H9 (cell line): ENCODE measurements at regions not wholly inside any gene's neighbourhood (a gene's known extent, or its start where the extent isn't known, plus 50 kb on each side); places are given as distances from the start of the nearest gene placed in this dataset.

Experiments
- DNase-seq: peaks from one replicate; pipeline ENCODE4 v3.0.0-alpha.2; 2017
- H2AFZ ChIP-seq: one replicate; pipeline ENCODE4 v1.6.1; 2013; ENCODE audit warnings: mild to moderate bottlenecking, low read length, control low read depth, moderate library complexity
- H2AK5ac ChIP-seq: 2 replicates; pipeline ENCODE4 v1.6.1; 2013; ENCODE audit warnings: low read length, control low read depth, mixed read lengths; ENCODE audit not compliant: insufficient read length
- H2BK120ac ChIP-seq: one replicate; pipeline ENCODE4 v1.6.1; 2013; ENCODE audit warnings: low read depth, mild to moderate bottlenecking, low read length, control low read depth, inconsistent platforms; ENCODE audit not compliant: poor library complexity, severe bottlenecking
- H2BK12ac ChIP-seq: 2 replicates; pipeline ENCODE4 v1.6.1; 2013; ENCODE audit warnings: low read length, control low read depth, mixed read lengths, low read depth; ENCODE audit not compliant: insufficient read length
- H2BK15ac ChIP-seq: 2 replicates; pipeline ENCODE4 v1.6.1; 2013; ENCODE audit warnings: low read depth, low read length, control low read depth
- H2BK20ac ChIP-seq: one replicate; pipeline ENCODE4 v1.6.1; 2013; ENCODE audit warnings: low read depth, mild to moderate bottlenecking, low read length, control low read depth, inconsistent platforms; ENCODE audit not compliant: poor library complexity, severe bottlenecking
- H2BK5ac ChIP-seq: 2 replicates; pipeline ENCODE4 v1.6.1; 2013; ENCODE audit warnings: low read length, control low read depth, mixed read lengths; ENCODE audit not compliant: insufficient read length
- H3K14ac ChIP-seq: 2 replicates; pipeline ENCODE4 v1.6.1; 2013; ENCODE audit warnings: low read length, control low read depth; ENCODE audit not compliant: insufficient read depth
- H3K18ac ChIP-seq: 2 replicates; pipeline ENCODE4 v1.6.1; 2013; ENCODE audit warnings: low read depth, mild to moderate bottlenecking, mixed read lengths, low read length, control low read depth; ENCODE audit not compliant: insufficient read length
- H3K23ac ChIP-seq: 2 replicates; pipeline ENCODE4 v1.6.1; 2013; ENCODE audit warnings: low read length, control low read depth, mixed read lengths, low read depth; ENCODE audit not compliant: insufficient read length
- H3K23me2 ChIP-seq: 2 replicates; pipeline ENCODE4 v1.6.1; 2013; ENCODE audit warnings: low read depth, mild to moderate bottlenecking, mixed read lengths, low read length, control low read depth; ENCODE audit not compliant: insufficient read length, poor library complexity, severe bottlenecking
- H3K27ac ChIP-seq: 2 replicates; pipeline ENCODE4 v1.5.1; 2013; ENCODE audit warnings: low read length, control low read depth, mixed read lengths, low read depth; ENCODE audit not compliant: insufficient read length
- H3K27me3 ChIP-seq: 2 replicates; pipeline ENCODE4 v1.6.1; 2013; ENCODE audit warnings: low read length, control low read depth, inconsistent platforms; ENCODE audit not compliant: insufficient read depth
- H3K4ac ChIP-seq: 2 replicates; pipeline ENCODE4 v1.6.1; 2013; ENCODE audit warnings: low read depth, mild to moderate bottlenecking, control low read depth, inconsistent platforms, low read length, moderate library complexity
- H3K4me1 ChIP-seq: 2 replicates; pipeline ENCODE4 v1.6.1; 2013; ENCODE audit warnings: low read length, control low read depth, inconsistent platforms; ENCODE audit not compliant: insufficient read depth
- H3K4me2 ChIP-seq: 2 replicates; pipeline ENCODE4 v1.6.1; 2013; ENCODE audit warnings: low read length, control low read depth, mixed read lengths; ENCODE audit not compliant: insufficient read length, insufficient read depth
- H3K56ac ChIP-seq: 2 replicates; pipeline ENCODE4 v1.6.1; 2013; ENCODE audit warnings: low read depth, mild to moderate bottlenecking, mixed read lengths, low read length, control low read depth; ENCODE audit not compliant: insufficient read length
- H3K79me1 ChIP-seq: 2 replicates; pipeline ENCODE4 v1.6.1; 2013; ENCODE audit warnings: low read depth, mild to moderate bottlenecking, moderate library complexity, low read length, control low read depth, inconsistent platforms; ENCODE audit not compliant: insufficient read depth, poor library complexity, severe bottlenecking
- H3K79me2 ChIP-seq: 2 replicates; pipeline ENCODE4 v1.6.1; 2013; ENCODE audit warnings: low read length, control low read depth, inconsistent platforms; ENCODE audit not compliant: insufficient read depth
- H3K9ac ChIP-seq: 2 replicates; pipeline ENCODE4 v1.6.1; 2013; ENCODE audit warnings: low read length, control low read depth, mixed read lengths; ENCODE audit not compliant: insufficient read length; ENCODE audit errors: extremely low read depth
- H3K9me3 ChIP-seq: one replicate; pipeline ENCODE4 v1.6.1; 2013; ENCODE audit warnings: low read depth, low read length, inconsistent platforms; ENCODE audit not compliant: control insufficient read depth
- H3T11ph ChIP-seq: one replicate; pipeline ENCODE4 v1.6.1; 2013; ENCODE audit warnings: mild to moderate bottlenecking, low read length, control low read depth, inconsistent platforms
- H4K20me1 ChIP-seq: one replicate; pipeline ENCODE4 v1.6.1; 2013; ENCODE audit not compliant: control insufficient read depth, insufficient read length, insufficient read depth
- H4K5ac ChIP-seq: 2 replicates; pipeline ENCODE4 v1.6.1; 2013; ENCODE audit warnings: low read depth, mild to moderate bottlenecking, mixed read lengths, low read length, control low read depth; ENCODE audit not compliant: insufficient read length
- H4K8ac ChIP-seq: replicated peaks from 2 replicates; pipeline ENCODE4 v1.6.1; 2013; ENCODE audit warnings: low read length, control low read depth, mixed read lengths, low read depth; ENCODE audit not compliant: insufficient read length
- H4K91ac ChIP-seq: 2 replicates; pipeline ENCODE4 v1.6.1; 2013; ENCODE audit warnings: low read depth, mild to moderate bottlenecking, moderate library complexity, mixed read lengths, low read length, control low read depth; ENCODE audit not compliant: insufficient read length
- H3K27ac Mint-ChIP-seq, 3 experiments: 2 replicates in 2 of 3; 3 replicates in 1 of 3; pipeline ENCODE4 v1.8.0; 2020 to 2021; ENCODE audit warnings: mixed read lengths in 3 of 3, mild to moderate bottlenecking in 1 of 3, moderate library complexity in 1 of 3
- H3K27me3 Mint-ChIP-seq: 2 replicates; pipeline ENCODE4 v1.8.0; 2021; ENCODE audit warnings: low read depth, mild to moderate bottlenecking, moderate library complexity, mixed read lengths
- H3K36me3 Mint-ChIP-seq, 3 experiments: 2 replicates in 2 of 3; 3 replicates in 1 of 3; pipeline ENCODE4 v1.8.0; 2020 to 2021; ENCODE audit warnings: low read depth in 3 of 3, mixed read lengths in 3 of 3; ENCODE audit not compliant: insufficient read depth in 1 of 3
- H3K4me1 Mint-ChIP-seq, 2 experiments: 2 replicates each; pipeline ENCODE4 v1.8.0; 2020; ENCODE audit warnings: mixed read lengths in 2 of 2
- H3K4me3 Mint-ChIP-seq, 2 experiments: 2 replicates in 1 of 2; 3 replicates in 1 of 2; pipeline ENCODE4 v1.8.0; 2020 to 2021; ENCODE audit warnings: mild to moderate bottlenecking in 2 of 2, mixed read lengths in 2 of 2, moderate library complexity in 1 of 2
- H3K9me3 Mint-ChIP-seq, 2 experiments: 2 replicates in 1 of 2; 3 replicates in 1 of 2; pipeline ENCODE4 v1.8.0; 2020; ENCODE audit warnings: mild to moderate bottlenecking in 2 of 2, mixed read lengths in 2 of 2, moderate library complexity in 1 of 2
- WGBS: extraction: QIAGEN DNeasy Blood & Tissue Kit; methylation state at CpG from one replicate; pipeline ENCODE4 v1.1.7; 2013; ENCODE audit warnings: missing lambda C conversion rate, low lambda C conversion rate, mixed read lengths; ENCODE audit not compliant: insufficient read length; ENCODE audit errors: extremely low coverage; 5-methylcytosine and 5-hydroxymethylcytosine counted together
- TF ChIP-seq, protein P1 (sequence below): fragments of 200-600 bp; sonication (generic); conservative IDR thresholded peaks from 3 replicates; pipeline ENCODE4 v1.8.0; 2021; ENCODE audit warnings: antibody characterized with exemption, mild to moderate bottlenecking

GRCh38 chr5:89081360-89081759 lies 198.4 kb upstream of the MEF2C start:
- H3K9ac ChIP-seq: no peak overlapping the region
- no peak for DNase-seq
- H3K36me3 Mint-ChIP-seq: no peaks in the 10 kb centered on the region
- no peaks in the 10 kb centered on the region for H3K27me3 Mint-ChIP-seq
- H3T11ph ChIP-seq: no peak overlapping the region
- H2BK5ac ChIP-seq: no peak overlapping the region
- no peaks in the 10 kb centered on the region for H4K20me1 ChIP-seq
- no peak overlapping the region for H3K4me2 ChIP-seq
- no peaks in the 10 kb centered on the region for H3K23me2 ChIP-seq
- TF ChIP-seq, protein P1, sequence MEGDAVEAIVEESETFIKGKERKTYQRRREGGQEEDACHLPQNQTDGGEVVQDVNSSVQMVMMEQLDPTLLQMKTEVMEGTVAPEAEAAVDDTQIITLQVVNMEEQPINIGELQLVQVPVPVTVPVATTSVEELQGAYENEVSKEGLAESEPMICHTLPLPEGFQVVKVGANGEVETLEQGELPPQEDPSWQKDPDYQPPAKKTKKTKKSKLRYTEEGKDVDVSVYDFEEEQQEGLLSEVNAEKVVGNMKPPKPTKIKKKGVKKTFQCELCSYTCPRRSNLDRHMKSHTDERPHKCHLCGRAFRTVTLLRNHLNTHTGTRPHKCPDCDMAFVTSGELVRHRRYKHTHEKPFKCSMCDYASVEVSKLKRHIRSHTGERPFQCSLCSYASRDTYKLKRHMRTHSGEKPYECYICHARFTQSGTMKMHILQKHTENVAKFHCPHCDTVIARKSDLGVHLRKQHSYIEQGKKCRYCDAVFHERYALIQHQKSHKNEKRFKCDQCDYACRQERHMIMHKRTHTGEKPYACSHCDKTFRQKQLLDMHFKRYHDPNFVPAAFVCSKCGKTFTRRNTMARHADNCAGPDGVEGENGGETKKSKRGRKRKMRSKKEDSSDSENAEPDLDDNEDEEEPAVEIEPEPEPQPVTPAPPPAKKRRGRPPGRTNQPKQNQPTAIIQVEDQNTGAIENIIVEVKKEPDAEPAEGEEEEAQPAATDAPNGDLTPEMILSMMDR: no peak
- H3K79me1 ChIP-seq: no peaks in the 10 kb centered on the region
- whole genome bisulfite sequencing: no CpG with 5 or more reads among the region's 2 CpGs
- H2BK15ac ChIP-seq: no peak overlapping the region
- no peak overlapping the region for H3K18ac ChIP-seq
- H2BK12ac ChIP-seq: no peak overlapping the region
- H2AK5ac ChIP-seq: no peak overlapping the region
- no peak overlapping the region for H4K5ac ChIP-seq
- H3K27ac ChIP-seq: no peak overlapping the region
- H4K91ac ChIP-seq: no peak overlapping the region
- H4K8ac ChIP-seq: no peak overlapping the region
- H2BK20ac ChIP-seq: no peak overlapping the region
- H3K79me2 ChIP-seq: no peaks in the 10 kb centered on the region
- H3K4ac ChIP-seq: no peak overlapping the region
- no peaks in the 10 kb centered on the region for H3K9me3 ChIP-seq
- no peak overlapping the region for H3K56ac ChIP-seq
- H2AFZ ChIP-seq: no peak overlapping the region
- no peaks in the 10 kb centered on the region for H3K9me3 Mint-ChIP-seq
- no peak overlapping the region for H3K23ac ChIP-seq
- no peaks in the 10 kb centered on the region for H3K4me1 ChIP-seq
- H3K4me3 Mint-ChIP-seq: no peak overlapping the region
- H2BK120ac ChIP-seq: no peak overlapping the region
- no peaks in the 10 kb centered on the region for H3K27me3 ChIP-seq
- H3K27ac Mint-ChIP-seq: peak overlapping the region in 1 of 3 experiments; percentile 7; a peak in 1 of 7 replicates
- no peaks in the 10 kb centered on the region for H3K4me1 Mint-ChIP-seq
- no peak overlapping the region for H3K14ac ChIP-seq
